Glutamatergic neuron (in vitro differentiated cells): ENCODE measurements at regions not wholly inside any gene's neighbourhood (a gene's known extent, or its start where the extent isn't known, plus 50 kb on each side); places are given as distances from the start of the nearest gene placed in this dataset.

Source experiments
- DNase-seq: peaks from one replicate; pipeline ENCODE4 v3.0.0; 2022
- H3K27ac Mint-ChIP-seq: one replicate; pipeline ENCODE4 v1.8.0; 2020; ENCODE audit warnings: mild to moderate bottlenecking, mixed read lengths, inconsistent platforms; ENCODE audit not compliant: unreplicated experiment
- H3K27me3 Mint-ChIP-seq: one replicate; pipeline ENCODE4 v1.8.0; 2020; ENCODE audit warnings: mild to moderate bottlenecking, moderate library complexity, mixed read lengths, inconsistent platforms; ENCODE audit not compliant: unreplicated experiment
- H3K36me3 Mint-ChIP-seq: one replicate; pipeline ENCODE4 v1.8.0; 2020; ENCODE audit warnings: mild to moderate bottlenecking, mixed read lengths, inconsistent platforms; ENCODE audit not compliant: unreplicated experiment
- H3K4me1 Mint-ChIP-seq: one replicate; pipeline ENCODE4 v1.8.0; 2020; ENCODE audit warnings: mild to moderate bottlenecking, low read depth, mixed read lengths, inconsistent platforms; ENCODE audit not compliant: unreplicated experiment
- H3K4me3 Mint-ChIP-seq: one replicate; pipeline ENCODE4 v1.8.0; 2020; ENCODE audit warnings: mild to moderate bottlenecking, mixed read lengths, inconsistent platforms; ENCODE audit not compliant: unreplicated experiment
- H3K9me3 Mint-ChIP-seq: one replicate; pipeline ENCODE4 v1.8.0; 2020; ENCODE audit warnings: mild to moderate bottlenecking, moderate library complexity, mixed read lengths, inconsistent platforms; ENCODE audit not compliant: unreplicated experiment
- TF ChIP-seq, protein P1 (sequence below): fragments of 200-600 bp; sonication (generic); IDR thresholded peaks from one replicate; pipeline ENCODE4 v1.5.0; 2021; ENCODE audit not compliant: partially characterized antibody, unreplicated experiment

DNA sequence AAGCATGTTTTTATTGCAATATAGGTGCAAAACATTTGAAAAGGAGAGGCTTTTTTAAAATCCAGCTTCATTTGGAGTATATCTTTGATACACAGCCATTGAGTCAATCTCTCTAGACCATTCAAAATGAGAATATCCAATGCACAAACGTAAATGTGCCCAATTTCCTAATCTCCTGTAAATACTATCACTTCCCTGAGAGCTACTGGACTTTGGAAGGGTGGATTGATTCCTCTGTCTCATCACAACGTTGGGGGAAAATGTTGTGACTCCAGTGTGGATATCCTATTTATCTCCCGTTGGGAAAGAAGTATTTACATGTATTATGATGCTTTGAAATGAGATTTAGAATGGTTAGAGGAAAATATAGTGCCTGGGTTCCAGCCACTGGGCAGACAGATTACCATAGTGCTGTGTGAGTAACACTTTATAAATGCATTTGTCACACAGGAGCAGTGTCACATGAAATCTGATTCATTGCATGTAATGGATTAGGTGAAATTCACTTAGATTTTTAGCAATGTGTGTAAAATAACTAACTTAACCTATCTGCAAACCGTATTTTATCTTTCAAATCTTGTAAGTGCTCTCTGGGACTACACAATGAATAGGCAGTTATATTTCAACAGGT lies 64.4 kb upstream of the VCX3A start:
- no peaks in the 10 kb centered on the region for H3K36me3 Mint-ChIP-seq
- H3K4me1 Mint-ChIP-seq = no peaks in the 10 kb centered on the region
- no peak overlapping the region for H3K27ac Mint-ChIP-seq
- TF ChIP-seq, protein P1, sequence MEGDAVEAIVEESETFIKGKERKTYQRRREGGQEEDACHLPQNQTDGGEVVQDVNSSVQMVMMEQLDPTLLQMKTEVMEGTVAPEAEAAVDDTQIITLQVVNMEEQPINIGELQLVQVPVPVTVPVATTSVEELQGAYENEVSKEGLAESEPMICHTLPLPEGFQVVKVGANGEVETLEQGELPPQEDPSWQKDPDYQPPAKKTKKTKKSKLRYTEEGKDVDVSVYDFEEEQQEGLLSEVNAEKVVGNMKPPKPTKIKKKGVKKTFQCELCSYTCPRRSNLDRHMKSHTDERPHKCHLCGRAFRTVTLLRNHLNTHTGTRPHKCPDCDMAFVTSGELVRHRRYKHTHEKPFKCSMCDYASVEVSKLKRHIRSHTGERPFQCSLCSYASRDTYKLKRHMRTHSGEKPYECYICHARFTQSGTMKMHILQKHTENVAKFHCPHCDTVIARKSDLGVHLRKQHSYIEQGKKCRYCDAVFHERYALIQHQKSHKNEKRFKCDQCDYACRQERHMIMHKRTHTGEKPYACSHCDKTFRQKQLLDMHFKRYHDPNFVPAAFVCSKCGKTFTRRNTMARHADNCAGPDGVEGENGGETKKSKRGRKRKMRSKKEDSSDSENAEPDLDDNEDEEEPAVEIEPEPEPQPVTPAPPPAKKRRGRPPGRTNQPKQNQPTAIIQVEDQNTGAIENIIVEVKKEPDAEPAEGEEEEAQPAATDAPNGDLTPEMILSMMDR = no peak
- no peak for DNase-seq
- no peaks in the 10 kb centered on the region for H3K27me3 Mint-ChIP-seq
- H3K9me3 Mint-ChIP-seq = peaks cover 1% of the 10 kb centered on the region
- H3K4me3 Mint-ChIP-seq = no peak overlapping the region
